Activated T-helper 2 cell treated with anti-CD3 and anti-CD28 coated beads, Interferon-gamma antibody, Interleukin-2, Interleukin-4, amounts not matched to agents 10 μg/mL and 5 μg/mL and 100 μg/mL, durations not matched to agents 14 hours and 24 hours and 36 hours (primary cell): ENCODE measurements at regions not wholly inside any gene's neighbourhood (a gene's known extent, or its start where the extent isn't known, plus 50 kb on each side); places are given as distances from the start of the nearest gene placed in this dataset.
"Not testable (repeated sequence)": the region's sequence is repeated elsewhere in the genome, so short reads cannot be mapped to it uniquely, and the experiment has no call there.

Experiments used
- DNase-seq: peaks from one replicate; pipeline ENCODE4 v3.0.0; 2021; ENCODE audit warnings: low spot score
- H3K27ac Mint-ChIP-seq: one replicate; pipeline ENCODE4 v1.8.0; 2021; ENCODE audit warnings: mixed read lengths
- H3K27me3 Mint-ChIP-seq: one replicate; pipeline ENCODE4 v1.8.0; 2021; ENCODE audit warnings: low read depth, mixed read lengths
- H3K36me3 Mint-ChIP-seq: one replicate; pipeline ENCODE4 v1.8.0; 2021; ENCODE audit warnings: low read depth, mixed read lengths
- H3K4me1 Mint-ChIP-seq: one replicate; pipeline ENCODE4 v1.8.0; 2021; ENCODE audit warnings: low read depth, mixed read lengths
- H3K4me3 Mint-ChIP-seq: one replicate; pipeline ENCODE4 v1.8.0; 2021; ENCODE audit warnings: low read depth, mild to moderate bottlenecking, moderate library complexity, mixed read lengths
- H3K9me3 Mint-ChIP-seq: one replicate; pipeline ENCODE4 v1.8.0; 2021; ENCODE audit warnings: mixed read lengths
- intact Hi-C: fragments of 100-400 bp; cut with micrococcal nuclease; formaldehyde crosslinking; loops from one replicate; pipeline ENCODE4 v1.15.1; 2023

- H3K36me3 Mint-ChIP-seq, H3K4me3 Mint-ChIP-seq, intact Hi-C loops, H3K9me3 Mint-ChIP-seq, DNase-seq, H3K4me1 Mint-ChIP-seq, H3K27ac Mint-ChIP-seq, H3K27me3 Mint-ChIP-seq: not testable (repeated sequence)
These were observed 2327.3 kb upstream of the TPTE start for GRCh38 chr21:8194042-8194441.

- DNase-seq, H3K4me1 Mint-ChIP-seq, intact Hi-C loops, H3K27me3 Mint-ChIP-seq, H3K36me3 Mint-ChIP-seq, H3K9me3 Mint-ChIP-seq, H3K27ac Mint-ChIP-seq, H3K4me3 Mint-ChIP-seq: not testable (repeated sequence)
These were observed 2323.9 kb upstream of the TPTE start for GRCh38 chr21:8197377-8198027.

DNA sequence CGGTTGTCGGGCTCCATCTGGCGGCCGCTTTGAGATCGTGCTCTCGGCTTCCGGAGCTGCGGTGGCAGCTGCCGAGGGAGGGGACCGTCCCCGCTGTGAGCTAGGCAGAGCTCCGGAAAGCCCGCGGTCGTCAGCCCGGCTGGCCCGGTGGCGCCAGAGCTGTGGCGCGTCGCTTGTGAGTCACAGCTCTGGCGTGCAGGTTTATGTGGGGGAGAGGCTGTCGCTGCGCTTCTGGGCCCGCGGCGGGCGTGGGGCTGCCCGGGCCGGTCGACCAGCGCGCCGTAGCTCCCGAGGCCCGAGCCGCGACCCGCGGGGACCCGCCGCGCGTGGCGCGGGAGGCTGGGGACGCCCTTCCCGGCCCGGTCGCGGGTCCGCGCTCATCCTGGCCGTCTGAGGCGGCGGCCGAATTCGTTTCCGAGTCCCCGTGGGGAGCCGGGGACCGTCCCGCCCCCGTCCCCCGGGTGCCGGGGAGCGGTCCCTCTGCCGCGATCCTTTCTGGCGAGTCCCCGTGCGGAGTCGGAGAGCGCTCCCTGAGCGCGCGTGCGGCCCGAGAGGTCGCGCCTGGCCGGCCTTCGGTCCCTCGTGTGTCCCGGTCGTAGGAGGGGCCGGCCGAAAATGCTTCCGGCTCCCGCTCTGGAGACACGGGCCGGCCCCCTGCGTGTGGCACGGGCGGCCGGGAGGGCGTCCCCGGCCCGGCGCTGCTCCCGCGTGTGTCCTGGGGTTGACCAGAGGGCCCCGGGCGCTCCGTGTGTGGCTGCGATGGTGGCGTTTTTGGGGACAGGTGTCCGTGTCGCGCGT is 2316.1 kb upstream of the TPTE start:
- H3K9me3 Mint-ChIP-seq, H3K27me3 Mint-ChIP-seq, H3K27ac Mint-ChIP-seq, H3K36me3 Mint-ChIP-seq, DNase-seq, H3K4me1 Mint-ChIP-seq, H3K4me3 Mint-ChIP-seq, intact Hi-C loops: not testable (repeated sequence)

GRCh38 chr21:8205892-8206188 is 2315.5 kb upstream of the TPTE start:
- H3K4me1 Mint-ChIP-seq, H3K36me3 Mint-ChIP-seq, H3K4me3 Mint-ChIP-seq, H3K27ac Mint-ChIP-seq, intact Hi-C loops, DNase-seq, H3K9me3 Mint-ChIP-seq, H3K27me3 Mint-ChIP-seq: not testable (repeated sequence)

GRCh38 chr21:8212986-8213550 is 2308.3 kb upstream of the TPTE start:
- intact Hi-C loops, H3K4me3 Mint-ChIP-seq, H3K4me1 Mint-ChIP-seq, H3K27me3 Mint-ChIP-seq, H3K36me3 Mint-ChIP-seq, H3K27ac Mint-ChIP-seq, H3K9me3 Mint-ChIP-seq: not testable (repeated sequence)
- DNase-seq = peak; percentile 85

GRCh38 chr21:8214539-8214938 is 2306.8 kb upstream of the TPTE start:
- DNase-seq, H3K4me3 Mint-ChIP-seq, H3K27ac Mint-ChIP-seq, intact Hi-C loops, H3K4me1 Mint-ChIP-seq, H3K27me3 Mint-ChIP-seq, H3K9me3 Mint-ChIP-seq, H3K36me3 Mint-ChIP-seq: not testable (repeated sequence)

DNA sequence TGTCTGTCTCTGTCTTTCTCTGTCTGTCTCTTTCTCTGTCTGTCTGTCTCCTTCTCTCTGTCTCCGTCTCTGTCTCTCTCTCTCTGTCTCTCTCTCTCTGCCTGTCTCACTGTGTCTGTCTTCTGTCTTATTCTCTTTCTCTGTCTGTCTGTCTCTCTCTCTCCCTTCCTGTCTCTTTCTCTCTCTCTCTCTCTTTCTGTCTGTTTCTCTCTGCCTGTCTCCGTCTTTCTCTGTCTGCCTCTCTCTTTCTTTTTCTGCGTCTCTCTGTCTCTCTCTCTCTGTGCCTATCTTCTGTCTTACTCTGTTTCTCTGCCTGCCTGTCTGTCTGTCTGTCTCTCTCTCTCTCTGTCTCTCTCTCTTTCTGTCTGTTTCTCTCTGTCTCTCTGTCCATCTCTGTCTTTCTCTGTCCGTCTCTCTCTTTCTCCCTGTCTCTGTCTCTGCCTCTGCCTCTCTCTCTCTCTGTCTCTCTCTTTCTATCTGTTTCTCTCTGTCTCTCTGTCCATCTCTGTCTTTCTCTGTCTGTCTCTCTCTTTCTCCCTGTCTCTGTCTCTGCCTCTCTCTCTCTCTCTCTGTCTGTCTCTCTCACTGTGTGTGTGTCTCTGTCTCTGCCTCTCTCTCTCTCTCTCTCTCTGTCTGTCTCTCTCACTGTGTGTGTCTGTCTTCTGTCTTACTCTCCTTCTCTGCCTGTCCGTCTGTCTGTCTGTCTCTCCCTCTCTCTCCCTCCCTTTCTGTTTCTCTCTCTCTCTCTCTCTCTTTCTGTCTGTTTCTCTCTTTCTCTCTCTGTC is 2291.8 kb upstream of the TPTE start:
- H3K27me3 Mint-ChIP-seq, H3K4me3 Mint-ChIP-seq, H3K27ac Mint-ChIP-seq, H3K4me1 Mint-ChIP-seq, DNase-seq, H3K9me3 Mint-ChIP-seq, H3K36me3 Mint-ChIP-seq, intact Hi-C loops: not testable (repeated sequence)

- H3K27me3 Mint-ChIP-seq, intact Hi-C loops: not testable (repeated sequence)
These were observed 2290.1 kb upstream of the TPTE start for GRCh38 chr21:8231252-8231651.

DNA sequence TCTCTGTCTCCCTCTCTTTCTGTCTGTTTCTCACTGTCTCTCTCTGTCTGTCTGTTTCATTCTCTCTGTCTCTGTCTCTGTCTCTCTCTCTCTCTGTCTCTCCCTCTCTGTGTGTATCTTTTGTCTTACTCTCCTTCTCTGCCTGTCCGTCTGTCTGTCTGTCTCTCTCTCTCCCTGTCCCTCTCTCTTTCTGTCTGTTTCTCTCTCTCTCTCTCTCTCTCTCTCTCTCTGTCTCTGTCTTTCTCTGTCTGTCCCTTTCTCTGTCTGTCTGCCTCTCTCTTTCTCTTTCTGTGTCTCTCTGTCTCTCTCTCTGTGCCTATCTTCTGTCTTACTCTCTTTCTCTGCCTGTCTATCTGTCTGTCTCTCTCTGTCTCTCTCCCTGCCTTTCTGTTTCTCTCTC is 2288.4 kb upstream of the TPTE start:
- H3K4me3 Mint-ChIP-seq, H3K27ac Mint-ChIP-seq, H3K9me3 Mint-ChIP-seq, H3K4me1 Mint-ChIP-seq, H3K36me3 Mint-ChIP-seq, H3K27me3 Mint-ChIP-seq, intact Hi-C loops: not testable (repeated sequence)
- DNase-seq = peak; percentile 8

More at GRCh38 chr21:8231252-8231651, 2290.1 kb upstream of the TPTE start:
- not testable (repeated sequence) for H3K9me3 Mint-ChIP-seq, DNase-seq, H3K36me3 Mint-ChIP-seq, H3K27ac Mint-ChIP-seq, H3K4me1 Mint-ChIP-seq, H3K4me3 Mint-ChIP-seq

- H3K9me3 Mint-ChIP-seq, H3K4me3 Mint-ChIP-seq, H3K27me3 Mint-ChIP-seq, H3K4me1 Mint-ChIP-seq, intact Hi-C loops, H3K36me3 Mint-ChIP-seq, H3K27ac Mint-ChIP-seq: not testable (repeated sequence)
- peak; percentile 13 for DNase-seq
These were observed 2287.3 kb upstream of the TPTE start for GRCh38 chr21:8234059-8234458.

GRCh38 chr21:8244723-8245641 is 2276.4 kb upstream of the TPTE start:
- H3K9me3 Mint-ChIP-seq, H3K4me1 Mint-ChIP-seq, intact Hi-C loops, H3K27ac Mint-ChIP-seq, H3K36me3 Mint-ChIP-seq, H3K4me3 Mint-ChIP-seq, H3K27me3 Mint-ChIP-seq, DNase-seq: not testable (repeated sequence)

DNA sequence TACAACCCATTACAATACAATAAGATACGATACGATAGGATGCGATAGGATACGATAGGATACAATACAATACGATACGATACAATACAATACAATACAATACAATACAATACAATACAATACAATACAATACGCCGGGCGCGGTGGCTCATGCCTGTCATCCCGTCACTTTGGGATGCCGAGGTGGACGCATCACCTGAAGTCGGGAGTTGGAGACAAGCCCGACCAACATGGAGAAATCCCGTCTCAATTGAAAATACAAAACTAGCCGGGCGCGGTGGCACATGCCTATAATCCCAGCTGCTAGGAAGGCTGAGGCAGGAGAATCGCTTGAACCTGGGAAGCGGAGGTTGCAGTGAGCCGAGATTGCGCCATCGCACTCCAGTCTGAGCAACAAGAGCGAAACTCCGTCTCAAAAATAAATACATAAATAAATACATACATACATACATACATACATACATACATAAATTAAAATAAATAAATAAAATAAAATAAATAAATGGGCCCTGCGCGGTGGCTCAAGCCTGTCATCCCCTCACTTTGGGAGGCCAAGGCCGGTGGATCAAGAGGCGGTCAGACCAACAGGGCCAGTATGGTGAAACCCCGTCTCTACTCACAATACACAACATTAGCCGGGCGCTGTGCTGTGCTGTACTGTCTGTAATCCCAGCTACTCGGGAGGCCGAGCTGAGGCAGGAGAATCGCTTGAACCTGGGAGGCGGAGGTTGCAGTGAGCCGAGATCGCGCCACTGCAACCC is 2275.6 kb upstream of the TPTE start:
- not testable (repeated sequence) for H3K4me1 Mint-ChIP-seq

More for the DNA sequence above, 2275.6 kb upstream of the TPTE start:
- DNase-seq, H3K27ac Mint-ChIP-seq, H3K9me3 Mint-ChIP-seq, H3K36me3 Mint-ChIP-seq, intact Hi-C loops, H3K27me3 Mint-ChIP-seq, H3K4me3 Mint-ChIP-seq: not testable (repeated sequence)
